HepG2 (cell line): ENCODE measurements at regions not wholly inside any gene's neighbourhood (a gene's known extent, or its start where the extent isn't known, plus 50 kb on each side); places are given as distances from the start of the nearest gene placed in this dataset.

Source experiments
- BRCA1 ChIP-seq: sonication (generic); formaldehyde crosslinking; IDR thresholded peaks from 2 replicates; pipeline ENCODE4 v1.4.0; 2020; ENCODE audit warnings: missing genetic modification reagents
- CTCF ChIP-seq: sonication (generic); formaldehyde crosslinking; IDR thresholded peaks from 2 replicates; pipeline ENCODE4 v1.5.0; 2020; ENCODE audit warnings: mild to moderate bottlenecking, missing genetic modification reagents, moderate library complexity
- SMAD3 ChIP-seq: sonication (generic); formaldehyde crosslinking; IDR thresholded peaks from 2 replicates; pipeline ENCODE4 v1.4.0; 2020; ENCODE audit warnings: missing genetic modification reagents
- TOE1 ChIP-seq: sonication (generic); formaldehyde crosslinking; IDR thresholded peaks from 2 replicates; pipeline ENCODE4 v1.4.0; 2020; ENCODE audit warnings: mild to moderate bottlenecking, missing genetic modification reagents
- ZNF589 ChIP-seq: sonication (generic); formaldehyde crosslinking; conservative IDR thresholded peaks from 2 replicates; pipeline ENCODE4 v1.8.0; 2022; ENCODE audit warnings: mild to moderate bottlenecking, moderate library complexity, missing genetic modification reagents
- TF ChIP-seq, protein P1 (sequence below): IDR thresholded peaks from 2 replicates; pipeline ENCODE4 v1.6.1; 2016; ENCODE audit warnings: missing biosample characterization, missing genetic modification reagents, low read depth

- TF ChIP-seq, protein P1, sequence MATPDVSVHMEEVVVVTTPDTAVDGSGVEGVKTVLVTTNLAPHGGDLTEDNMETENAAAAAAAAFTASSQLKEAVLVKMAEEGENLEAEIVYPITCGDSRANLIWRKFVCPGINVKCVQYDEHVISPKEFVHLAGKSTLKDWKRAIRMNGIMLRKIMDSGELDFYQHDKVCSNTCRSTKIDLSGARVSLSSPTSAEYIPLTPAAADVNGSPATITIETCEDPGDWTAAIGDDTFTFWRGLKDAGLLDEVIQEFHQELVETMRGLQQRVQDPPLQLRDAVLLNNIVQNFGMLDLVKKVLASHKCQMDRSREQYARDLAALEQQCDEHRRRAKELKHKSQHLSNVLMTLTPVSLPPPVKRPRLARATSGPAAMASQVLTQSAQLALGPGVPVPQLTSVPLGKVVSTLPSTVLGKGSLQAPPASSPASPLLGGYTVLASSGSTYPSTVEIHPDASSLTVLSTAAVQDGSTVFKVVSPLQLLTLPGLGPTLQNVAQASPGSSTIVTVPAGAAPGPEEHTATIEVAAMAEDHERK (CRISPR knock-in tag), result no peak
- TF ChIP-seq TOE1 (no peak), ZNF589 (no peak), BRCA1 (CRISPR knock-in tag) (no peak), SMAD3 (CRISPR knock-in tag) (no peak), CTCF (CRISPR knock-in tag) (no peak)
These were observed 189.9 kb downstream of the IRF8 start for GRCh38 chr16:86088816-86089215.
